ENCODE measurements at regions not wholly inside any gene's neighbourhood (a gene's known extent, or its start where the extent isn't known, plus 50 kb on each side); places are given as distances from the start of the nearest gene placed in this dataset.

- ChIA-PET POLR2A (interaction anchor here (1.0 to 3.0 kb wide), 4 partner anchors 8 to 147 kb away, joined by 3 to 7 read pairs (median 4); no protein-coding TSS in a partner anchor), CTCF (interaction anchor here (1.9 kb wide), 1 partner anchor 384 kb away, joined by 6 read pairs; no protein-coding TSS in a partner anchor)
- no peak for DNase-seq (ENCODE audit: extremely low spot score)
- no peak for TF ChIP-seq SUZ12 (IDR thresholded peaks at IDR 0.05)
- TF ChIP-seq FOXK2 (IDR thresholded peaks at IDR 0.05): no peak
- no peak for TF ChIP-seq CTBP1 (IDR thresholded peaks at IDR 0.05; ENCODE audit: borderline replicate concordance)
- no peak for TF ChIP-seq SP1 (IDR thresholded peaks at IDR 0.05)
- no peak for TF ChIP-seq ARNT (IDR thresholded peaks at IDR 0.05)
- TF ChIP-seq ELF4 (IDR thresholded peaks at IDR 0.05): no peak
- no peak for TF ChIP-seq BHLHE40 (IDR thresholded peaks at IDR 0.05; ENCODE audit: borderline replicate concordance)
Observed at GRCh38 chr13:26978081-26978860, 193.3 kb downstream of the USP12 start.

GRCh38 chr13:26977541-26977940 is 194.1 kb downstream of the USP12 start:
- POLR2A ChIA-PET: interaction anchor here (1.2 to 3.0 kb wide), 3 partner anchors 10 to 148 kb away, joined by 4 to 7 read pairs (median 5); no protein-coding TSS in a partner anchor

GRCh38 chr13:26976313-26976712 is 195.3 kb downstream of the USP12 start:
- POLR2A ChIA-PET: no interaction called here
- no peak for DNase-seq (ENCODE audit: extremely low spot score)
- TF ChIP-seq FOXM1 (IDR thresholded peaks at IDR 0.05; ENCODE audit: borderline replicate concordance) (no peak), TARDBP (IDR thresholded peaks at IDR 0.05) (no peak), FOXK2 (IDR thresholded peaks at IDR 0.05) (no peak), ARNT (IDR thresholded peaks at IDR 0.05) (no peak)
- CTCF ChIA-PET: interaction anchor here (0.7 to 1.5 kb wide), 4 partner anchors 20 to 64 kb away, joined by 3 to 5 read pairs (median 3); no protein-coding TSS in a partner anchor

More at GRCh38 chr13:26977541-26977940, 194.1 kb downstream of the USP12 start:
- TF ChIP-seq HDGF (IDR thresholded peaks at IDR 0.05; ENCODE audit: borderline replicate concordance) (no peak), NFRKB (IDR thresholded peaks at IDR 0.05) (no peak), PKNOX1 (IDR thresholded peaks at IDR 0.05) (peak; percentile 45), L3MBTL2 (conservative IDR thresholded peaks at IDR 0.05) (no peak), LEF1 (IDR thresholded peaks at IDR 0.05; ENCODE audit: borderline replicate concordance) (no peak), ELF4 (IDR thresholded peaks at IDR 0.05) (no peak)
- CTCF ChIA-PET: interaction anchor here (1.5 kb wide), 1 partner anchor 21 kb away, joined by 5 read pairs; no protein-coding TSS in a partner anchor
- DNase-seq (ENCODE audit: extremely low spot score): no peak

- CTCF ChIA-PET: interaction anchor here (1.2 kb wide), 1 partner anchor 27 kb away, joined by 5 read pairs; no protein-coding TSS in a partner anchor
Observed at GRCh38 chr13:26973946-26974345, 197.7 kb downstream of the USP12 start.

GRCh38 chr13:26973295-26973694 is 198.3 kb downstream of the USP12 start:
- POLR2A ChIA-PET: no interaction called here
- DNase-seq (ENCODE audit: extremely low spot score): no peak
- TF ChIP-seq FOXA1 (IDR thresholded peaks at IDR 0.05) (no peak), SUZ12 (IDR thresholded peaks at IDR 0.05) (no peak)
- CTCF ChIA-PET: no interaction called here

More at GRCh38 chr13:26973946-26974345, 197.7 kb downstream of the USP12 start:
- POLR2A ChIA-PET: no interaction called here
- TF ChIP-seq ARNT (IDR thresholded peaks at IDR 0.05): no peak
- TF ChIP-seq CTBP1 (IDR thresholded peaks at IDR 0.05; ENCODE audit: borderline replicate concordance): no peak
- TF ChIP-seq SUZ12 (IDR thresholded peaks at IDR 0.05): no peak
- no peak for TF ChIP-seq FOXK2 (IDR thresholded peaks at IDR 0.05)
- no peak for TF ChIP-seq FOXA1 (IDR thresholded peaks at IDR 0.05)
- no peak for TF ChIP-seq NFRKB (IDR thresholded peaks at IDR 0.05)
- no peak for TF ChIP-seq ELF4 (IDR thresholded peaks at IDR 0.05)
- TF ChIP-seq PKNOX1 (IDR thresholded peaks at IDR 0.05): no peak
- TF ChIP-seq HDGF (IDR thresholded peaks at IDR 0.05; ENCODE audit: borderline replicate concordance): no peak
- no peak for TF ChIP-seq ZNF384 (IDR thresholded peaks at IDR 0.05)
- TF ChIP-seq LEF1 (IDR thresholded peaks at IDR 0.05; ENCODE audit: borderline replicate concordance): no peak
- TF ChIP-seq BHLHE40 (IDR thresholded peaks at IDR 0.05; ENCODE audit: borderline replicate concordance): no peak
- no peak for TF ChIP-seq FOXM1 (IDR thresholded peaks at IDR 0.05; ENCODE audit: borderline replicate concordance)
- DNase-seq (ENCODE audit: extremely low spot score): no peak

- POLR2A ChIA-PET: interaction anchor here (0.8 kb wide), 1 partner anchor 11 kb away, joined by 5 read pairs; no protein-coding TSS in a partner anchor
- CTCF ChIA-PET: interaction anchor here (1.7 kb wide), 1 partner anchor 11 kb away, joined by 5 read pairs; no protein-coding TSS in a partner anchor
- no peak for DNase-seq (ENCODE audit: extremely low spot score)
- TF ChIP-seq NFRKB (IDR thresholded peaks at IDR 0.05) (no peak), BHLHE40 (IDR thresholded peaks at IDR 0.05; ENCODE audit: borderline replicate concordance) (no peak), SUZ12 (IDR thresholded peaks at IDR 0.05) (no peak), SP1 (IDR thresholded peaks at IDR 0.05) (no peak), PKNOX1 (IDR thresholded peaks at IDR 0.05) (peak; percentile 64; the same call in 1 of the 2 replicates), FOXM1 (IDR thresholded peaks at IDR 0.05; ENCODE audit: borderline replicate concordance) (no peak)
Observed at GRCh38 chr13:26971990-26972887, 199.4 kb downstream of the USP12 start.
